ENCODE measurements at regions not wholly inside any gene's neighbourhood (a gene's known extent, or its start where the extent isn't known, plus 50 kb on each side); places are given as distances from the start of the nearest gene placed in this dataset.
"Not testable (repeated sequence)": the region's sequence is repeated elsewhere in the genome, so short reads cannot be mapped to it uniquely, and the experiment has no call there.

GRCh38 chr7:86440420-86440819 lies 203.3 kb upstream of the GRM3 start:
- TF ChIP-seq CTCF (IDR thresholded peaks at IDR 0.05 in 8 of 11, conservative IDR thresholded peaks at IDR 0.05 in 3 of 11); POLR2A (IDR thresholded peaks at IDR 0.05); POLR2AphosphoS5 (IDR thresholded peaks at IDR 0.05): not testable (repeated sequence)

Measured in spleen (tissue), 7 donors.